AG08395 (cell line): ENCODE measurements at regions not wholly inside any gene's neighbourhood (a gene's known extent, or its start where the extent isn't known, plus 50 kb on each side); places are given as distances from the start of the nearest gene placed in this dataset.

Experiments used
- DNase-seq: peaks from one replicate; pipeline ENCODE4 v3.0.0; 2012; ENCODE audit warnings: mixed read lengths, low spot score

DNA sequence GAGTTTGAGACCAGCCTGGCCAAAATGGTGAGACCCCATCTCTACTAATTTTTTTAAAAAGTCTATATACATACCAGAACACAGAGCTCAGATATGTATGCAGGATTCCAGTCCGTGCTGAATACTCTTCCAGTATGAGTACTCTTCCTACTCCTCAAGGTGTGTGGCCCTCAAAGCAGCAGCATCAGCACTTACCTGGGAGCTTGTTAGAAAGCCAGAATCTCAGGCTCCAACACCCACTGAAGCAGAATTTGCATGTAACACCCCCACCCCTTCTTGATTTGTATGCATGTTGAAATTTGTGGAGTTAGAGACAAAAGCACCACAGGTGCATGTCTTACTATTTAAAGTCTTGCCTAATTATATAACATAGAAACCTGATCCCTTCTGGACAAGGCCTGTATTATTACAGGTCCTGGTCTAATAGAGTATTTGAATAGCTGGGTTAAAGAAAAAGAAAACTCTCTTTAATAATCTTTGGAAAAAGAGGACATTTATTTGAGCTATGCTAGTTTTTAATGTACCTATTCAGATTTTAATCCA is 50.3 kb upstream of the NFE2L2 start:
- no peak for DNase-seq

DNA sequence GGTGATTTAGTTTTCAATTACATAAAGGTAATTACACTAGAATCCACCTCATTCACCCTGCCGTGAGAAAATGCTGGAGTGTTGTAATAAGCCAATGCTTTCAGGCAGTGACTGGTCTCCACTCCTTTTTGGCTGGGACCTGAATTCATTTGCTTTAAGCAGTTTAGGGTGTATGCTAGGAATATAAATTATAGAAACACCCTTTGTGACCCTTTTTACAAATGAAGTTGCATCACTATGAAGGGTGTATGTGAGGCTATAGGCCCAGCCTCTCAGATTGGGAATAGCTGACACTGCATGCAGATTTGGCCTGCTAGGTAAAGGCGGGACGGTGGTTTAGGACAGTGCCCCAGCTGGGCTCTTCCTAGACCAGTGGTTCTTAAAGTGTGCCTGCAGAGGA is 50.8 kb upstream of the NFE2L2 start:
- no peak for DNase-seq

DNA sequence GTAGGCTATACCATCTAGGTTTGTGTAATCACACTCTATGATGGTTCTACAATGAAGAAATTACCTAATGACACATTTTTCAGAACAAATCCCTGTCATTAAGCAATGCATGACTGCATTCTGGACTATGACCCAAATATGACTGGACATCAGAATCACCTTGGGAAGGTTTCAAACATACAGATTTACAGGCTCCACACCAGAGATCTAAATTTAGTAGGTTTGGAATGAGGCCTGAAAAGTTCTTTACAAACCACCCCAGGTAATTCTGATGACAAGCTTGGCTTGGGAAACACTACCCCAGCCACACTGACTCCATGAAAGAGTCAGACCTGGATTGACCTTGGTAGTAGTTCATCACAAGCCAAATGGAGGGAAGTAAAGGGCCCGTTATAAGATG is 52.2 kb upstream of the NFE2L2 start:
- DNase-seq, result no peak

DNA sequence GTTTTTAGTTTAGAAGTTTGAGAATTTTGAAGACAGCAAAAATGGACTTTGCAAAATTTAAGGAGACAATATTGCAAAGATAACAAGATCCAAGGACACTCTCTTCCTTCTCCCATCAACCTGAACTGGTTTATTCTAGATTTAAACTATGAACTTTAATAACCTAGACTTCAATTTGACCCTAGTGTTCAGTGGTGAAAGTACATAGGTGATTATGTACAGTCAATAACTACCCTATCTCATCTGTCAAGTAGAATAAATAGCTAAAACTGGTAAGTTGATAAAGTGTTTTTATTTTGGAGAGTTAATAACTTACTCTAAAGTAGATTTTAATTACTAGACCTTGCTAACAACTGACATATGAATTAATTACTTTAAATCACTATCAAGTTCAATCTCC is 52.9 kb upstream of the NFE2L2 start:
- no peak for DNase-seq

DNA sequence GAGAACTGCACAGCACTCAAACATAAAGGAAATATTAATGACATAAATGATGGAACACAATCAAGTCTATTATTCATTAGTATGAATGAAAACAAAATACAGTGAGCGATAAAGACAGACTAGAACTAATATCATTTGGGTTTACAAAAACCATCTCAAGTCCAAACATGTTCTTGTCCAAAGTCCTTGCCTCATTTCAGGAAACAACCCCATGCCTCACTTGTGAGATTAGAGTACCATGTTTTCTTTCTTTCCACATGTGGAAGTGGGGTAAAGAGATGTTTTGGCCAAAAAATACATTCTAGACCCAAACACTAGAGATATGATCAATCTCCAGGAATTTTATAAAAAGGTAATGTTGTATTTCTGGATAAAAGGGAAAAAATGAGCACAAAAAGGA is 53.3 kb upstream of the NFE2L2 start:
- no peak for DNase-seq

DNA sequence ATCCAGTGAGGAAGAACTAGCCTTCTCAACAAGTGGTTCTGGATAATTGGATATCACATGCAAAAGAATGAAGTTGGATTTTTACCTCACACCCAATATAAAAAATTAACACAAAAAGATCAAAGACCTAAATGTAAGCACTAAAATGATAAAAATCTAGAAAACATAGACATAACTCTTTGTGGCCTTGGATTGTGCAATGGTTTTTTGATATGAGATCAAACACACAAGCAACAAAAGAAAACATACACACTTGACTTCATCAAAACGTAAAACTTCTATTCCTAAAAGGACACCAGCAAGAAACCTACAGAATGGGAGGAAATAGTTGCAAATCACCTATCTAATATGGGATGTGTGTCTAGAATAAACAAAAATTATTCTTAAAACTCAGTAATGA is 54.1 kb upstream of the NFE2L2 start:
- no peak for DNase-seq

DNA sequence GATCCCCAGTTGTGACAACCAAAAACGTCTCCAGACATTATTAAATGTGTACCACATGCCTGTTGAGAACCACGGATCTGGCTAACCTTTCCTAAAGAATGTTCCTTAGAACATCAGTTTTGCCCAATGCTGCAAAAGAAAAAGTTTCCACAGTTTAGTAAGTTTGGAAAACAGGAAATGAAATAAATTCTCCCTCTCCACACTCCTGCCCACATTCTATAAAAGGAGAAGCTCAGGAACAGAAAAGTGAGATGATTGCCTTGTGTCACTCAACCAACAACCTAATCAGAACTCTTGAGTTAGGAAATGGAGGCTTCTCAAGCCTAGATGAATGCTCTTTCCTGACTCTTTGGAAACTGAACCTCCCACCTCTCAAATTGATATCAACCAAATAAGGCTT is 56.1 kb upstream of the NFE2L2 start:
- DNase-seq, result no peak

DNA sequence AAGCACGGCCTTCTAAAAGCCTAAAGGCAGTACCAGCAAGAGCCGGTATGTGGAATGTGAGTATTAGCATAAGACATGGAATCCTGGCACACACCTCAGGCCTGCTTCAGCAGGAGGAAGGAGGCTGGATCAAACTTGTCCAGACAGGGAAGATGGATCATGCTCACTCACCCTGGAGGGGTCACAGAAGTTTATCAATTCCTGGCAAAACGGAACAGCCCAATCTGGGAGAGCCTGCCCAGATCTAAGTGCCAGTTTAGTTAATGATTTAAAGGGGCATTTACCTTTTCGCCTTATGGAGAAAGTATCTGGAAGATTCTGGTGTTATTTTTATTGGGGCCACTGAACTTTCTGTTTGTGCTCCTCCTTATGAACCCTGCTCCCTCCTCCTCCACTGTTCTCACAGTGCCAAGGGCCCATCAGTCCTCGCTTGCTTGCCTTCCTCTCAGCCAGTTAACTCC is 58.3 kb upstream of the NFE2L2 start:
- no peak for DNase-seq

DNA sequence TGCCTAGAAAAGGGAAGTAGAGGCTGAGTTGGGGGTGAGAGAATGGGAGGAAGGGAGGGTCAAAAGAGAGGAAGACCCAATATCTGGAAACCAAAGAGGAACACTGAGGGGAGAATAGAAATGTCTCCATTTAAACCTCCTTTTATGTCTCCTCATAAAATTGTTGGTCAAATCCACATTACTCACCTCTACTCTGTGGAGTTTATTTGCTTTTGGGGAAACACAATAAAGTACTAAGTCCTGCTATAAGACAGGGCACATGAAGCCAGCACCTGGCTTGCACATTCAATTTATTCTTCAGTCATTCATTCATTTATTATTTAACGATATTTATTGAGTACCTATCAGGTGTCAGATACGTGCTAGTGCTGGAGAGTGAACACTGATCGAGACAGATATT is 60.3 kb upstream of the NFE2L2 start:
- DNase-seq, result no peak

DNA sequence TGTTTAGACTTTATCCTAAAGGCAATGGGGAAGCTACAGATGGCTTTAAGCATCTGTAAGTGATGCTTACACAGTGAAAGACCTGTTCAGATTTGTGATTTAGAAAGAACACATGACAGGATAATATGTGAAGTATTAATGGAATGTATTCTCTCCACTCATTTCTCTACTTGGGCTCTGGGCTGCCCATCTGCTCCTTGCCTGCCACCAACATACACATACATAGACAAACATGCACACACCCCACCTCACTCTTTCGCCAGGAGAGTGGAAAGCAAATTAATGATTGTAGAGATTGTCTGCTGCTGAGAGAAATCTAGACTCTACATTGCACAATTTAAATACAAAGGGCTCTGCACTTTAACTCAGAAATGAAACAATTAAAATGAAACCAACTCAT is 61.0 kb upstream of the NFE2L2 start:
- DNase-seq, result peak; percentile 13

DNA sequence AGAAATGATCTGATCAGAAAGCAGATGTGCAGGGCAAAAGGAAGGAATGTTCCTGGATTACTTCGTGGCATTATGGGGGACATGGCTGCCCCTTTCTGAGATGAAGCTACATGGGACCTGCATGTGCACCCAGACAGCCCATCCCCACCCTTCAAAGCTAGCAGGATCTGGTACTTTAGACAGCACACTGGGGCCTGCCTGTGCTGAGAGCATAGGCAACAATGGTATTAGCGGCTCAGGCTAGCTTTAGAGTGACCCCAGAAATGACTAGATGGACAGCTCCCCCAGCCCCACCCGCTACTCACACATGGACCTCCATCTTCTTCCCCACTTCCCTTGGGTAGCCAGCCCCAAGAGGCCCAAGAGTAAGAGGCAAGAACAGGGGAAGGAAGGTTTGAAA is 61.5 kb upstream of the NFE2L2 start:
- no peak for DNase-seq

DNA sequence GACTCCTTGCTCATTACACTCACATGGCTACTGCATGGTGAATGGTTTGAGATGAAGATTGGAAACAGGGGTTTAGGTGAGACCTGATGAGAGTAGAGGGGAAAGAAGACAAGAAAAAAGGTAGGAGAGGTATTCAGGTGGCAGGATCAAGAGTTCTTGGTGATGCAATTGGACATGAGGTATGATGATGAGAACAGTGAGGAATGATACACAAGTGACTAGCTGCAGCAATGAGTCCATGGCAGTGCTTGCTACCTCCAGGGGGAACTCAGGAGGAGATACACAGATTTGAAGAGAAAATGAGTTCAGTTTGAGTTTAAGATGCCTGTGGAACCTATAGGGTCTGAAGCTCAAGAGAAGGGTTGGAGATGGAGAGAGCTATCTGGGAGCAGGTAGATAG is 62.1 kb upstream of the NFE2L2 start:
- no peak for DNase-seq

DNA sequence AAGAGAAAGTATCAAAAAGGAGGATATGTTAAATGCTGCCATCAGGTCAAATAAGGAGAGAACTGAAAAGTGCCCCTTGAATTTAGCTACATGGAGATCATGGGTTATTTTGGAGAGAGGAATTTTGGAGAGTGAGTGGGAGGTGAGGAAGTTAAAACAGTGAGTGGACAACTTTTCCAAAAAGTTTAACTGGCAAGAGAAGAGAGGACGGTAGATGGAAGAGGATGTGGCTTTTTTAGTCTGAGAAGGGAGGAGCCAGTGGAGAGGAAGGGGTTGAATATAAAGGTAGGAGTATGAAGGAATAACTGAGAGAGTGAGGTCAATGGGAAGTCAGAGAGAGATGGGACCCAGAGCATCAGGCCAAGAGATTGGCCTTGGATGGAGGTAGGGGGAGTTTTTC is 62.5 kb upstream of the NFE2L2 start:
- DNase-seq, result no peak

DNA sequence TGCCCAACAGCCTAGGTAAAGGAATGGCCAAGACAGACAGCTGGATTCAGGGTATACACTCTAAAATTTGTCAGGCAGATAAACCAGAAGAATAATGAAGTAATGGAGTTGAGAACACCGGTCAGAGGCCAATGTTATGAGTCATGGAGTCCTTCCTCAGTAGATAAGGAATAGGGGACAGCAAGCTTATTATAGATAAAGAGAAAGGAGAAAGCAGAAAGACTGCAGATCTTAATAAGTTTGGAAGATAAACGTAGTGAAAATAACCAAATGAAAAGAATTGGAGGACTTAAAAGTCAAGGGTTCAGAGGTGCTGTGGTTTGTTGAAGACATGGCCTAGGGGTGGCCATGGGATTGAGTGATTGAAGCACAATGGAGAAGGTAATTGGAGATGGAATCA is 63.5 kb upstream of the NFE2L2 start:
- no peak for DNase-seq

DNA sequence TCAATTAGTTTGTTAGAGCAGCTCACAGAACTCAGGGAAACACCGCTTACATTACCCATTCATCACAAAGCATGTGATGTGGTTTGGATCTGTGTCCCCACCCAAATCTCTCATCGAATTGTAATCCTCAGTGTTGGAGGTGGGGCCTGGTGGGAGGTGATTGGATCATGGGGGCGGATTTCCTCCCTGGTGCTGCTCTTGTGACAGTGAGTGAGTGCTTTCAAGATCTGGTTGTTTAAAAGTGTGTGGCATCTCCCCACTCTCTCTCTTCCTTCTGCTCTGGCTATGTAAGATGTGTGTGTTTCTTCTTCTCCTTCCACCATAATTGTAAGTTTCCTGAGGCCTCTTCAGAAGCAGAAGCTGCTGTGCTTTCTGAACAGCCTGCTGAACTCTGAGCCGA is 63.5 kb upstream of the AGPS start:
- no peak for DNase-seq

DNA sequence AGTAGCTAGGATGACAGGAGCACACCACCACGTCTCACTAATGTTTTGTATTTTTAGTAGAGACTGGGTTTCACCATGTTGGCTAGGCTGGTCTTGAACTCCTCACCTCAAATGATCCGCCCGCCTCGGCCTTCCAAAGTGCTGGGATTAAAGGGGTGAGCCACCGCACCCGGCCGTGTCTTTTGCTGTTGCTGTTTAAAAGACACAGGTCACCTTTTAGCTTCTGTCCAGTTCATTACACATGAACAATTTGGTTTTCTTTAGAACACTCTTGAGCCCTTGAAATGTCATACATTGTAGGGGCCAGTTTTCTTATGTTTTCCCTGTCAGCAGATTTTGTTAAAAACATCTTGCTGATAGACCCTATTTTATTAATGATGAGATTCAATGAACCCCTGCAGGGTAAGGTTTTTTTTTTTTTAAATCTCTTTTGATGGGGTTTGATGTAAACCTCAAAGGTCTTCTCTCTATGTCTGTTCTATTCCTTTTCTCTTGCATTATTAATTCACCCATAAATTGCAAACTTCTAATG is 61.0 kb upstream of the AGPS start:
- no peak for DNase-seq

DNA sequence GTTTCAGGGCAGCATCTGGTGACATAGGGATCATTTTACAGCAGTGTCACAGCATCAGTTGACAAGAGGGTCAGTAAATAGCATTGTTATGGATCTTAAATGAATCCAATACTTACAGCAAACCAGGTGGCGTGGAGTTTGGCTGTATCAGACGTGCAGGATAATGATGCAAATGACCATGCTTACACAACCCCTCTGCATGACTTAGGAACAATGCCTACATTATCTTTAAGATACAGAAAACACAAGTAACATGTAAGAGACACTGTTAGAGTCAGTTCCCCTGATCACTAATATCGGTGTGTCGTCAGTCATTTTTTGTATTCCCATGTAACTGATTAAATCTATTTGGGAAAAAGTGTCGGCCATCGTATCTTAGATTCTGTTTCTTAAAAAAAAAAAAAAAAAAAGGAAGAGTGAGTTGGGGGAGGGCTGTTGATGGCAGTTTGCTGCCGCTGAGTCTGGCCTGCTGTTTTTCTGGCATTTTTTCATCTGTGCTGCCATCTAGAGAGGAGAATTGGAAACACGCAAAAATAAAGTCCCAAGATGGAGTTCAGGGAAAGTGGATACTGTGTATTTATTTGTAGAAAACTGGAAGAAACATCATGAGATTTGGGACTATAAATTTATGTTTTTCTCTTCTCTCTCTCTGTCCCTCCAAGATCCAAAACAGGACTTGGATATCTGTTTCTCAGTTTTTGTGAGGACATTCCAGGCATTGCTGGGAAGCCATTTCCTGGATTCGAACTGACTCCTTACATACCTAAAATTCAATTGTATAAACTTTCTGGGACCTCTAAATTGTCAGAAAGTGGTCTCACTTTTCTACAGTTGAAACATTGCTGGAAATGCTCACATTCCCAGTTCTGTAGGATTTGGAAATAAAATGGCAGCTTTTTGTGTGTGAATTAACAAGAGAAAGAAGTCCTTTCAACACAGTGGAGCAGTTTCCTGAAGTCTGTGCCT is 60.3 kb upstream of the AGPS start:
- peak; percentile 74 for DNase-seq

DNA sequence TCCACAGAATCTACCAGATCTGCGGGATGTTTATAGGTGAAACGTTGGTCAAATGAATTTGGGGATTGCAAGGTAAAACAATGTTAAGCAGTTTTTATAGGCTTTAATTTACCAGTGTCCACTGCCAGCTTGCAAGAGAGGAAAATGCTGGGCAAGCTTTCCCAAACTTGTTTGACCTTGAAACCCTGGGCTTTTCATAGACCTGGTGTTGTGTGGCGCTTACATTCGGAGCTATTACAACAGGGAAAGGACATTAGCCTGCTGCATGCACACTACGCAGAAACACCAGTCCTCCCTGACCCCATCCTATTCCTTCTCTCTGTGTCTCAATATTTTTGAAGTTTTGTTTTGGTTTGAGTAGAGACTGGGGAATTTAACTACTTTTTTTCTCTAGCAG is 59.6 kb upstream of the AGPS start:
- DNase-seq, result no peak

DNA sequence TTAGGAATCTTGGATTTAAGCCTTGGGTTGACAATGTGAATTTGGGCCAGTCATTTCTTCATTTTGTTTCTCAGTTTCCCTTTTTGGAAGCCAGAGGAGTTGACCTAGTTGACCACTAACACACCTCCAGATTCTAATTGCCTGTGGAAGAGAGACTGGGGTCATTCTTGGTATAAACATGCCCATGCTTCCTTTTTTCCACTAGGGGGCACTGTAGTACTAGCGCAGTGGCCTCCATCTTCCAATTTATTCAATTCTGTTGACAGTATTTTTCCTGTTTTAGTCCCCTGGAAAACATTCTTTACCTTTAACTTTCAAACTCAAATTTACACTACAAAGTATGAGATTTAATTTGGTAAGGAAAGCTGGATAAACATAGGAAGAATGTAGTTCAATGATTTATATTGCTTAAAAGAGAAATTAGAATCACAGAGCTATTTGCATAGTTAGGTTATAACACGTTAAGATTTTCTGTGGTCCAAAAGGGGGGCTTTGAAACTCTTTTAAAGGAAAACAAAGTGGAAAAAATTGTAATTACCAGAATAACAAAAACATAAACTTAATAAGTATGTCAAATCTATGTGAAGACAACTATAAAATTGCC is 57.5 kb upstream of the AGPS start:
- peak; percentile 48 for DNase-seq

DNA sequence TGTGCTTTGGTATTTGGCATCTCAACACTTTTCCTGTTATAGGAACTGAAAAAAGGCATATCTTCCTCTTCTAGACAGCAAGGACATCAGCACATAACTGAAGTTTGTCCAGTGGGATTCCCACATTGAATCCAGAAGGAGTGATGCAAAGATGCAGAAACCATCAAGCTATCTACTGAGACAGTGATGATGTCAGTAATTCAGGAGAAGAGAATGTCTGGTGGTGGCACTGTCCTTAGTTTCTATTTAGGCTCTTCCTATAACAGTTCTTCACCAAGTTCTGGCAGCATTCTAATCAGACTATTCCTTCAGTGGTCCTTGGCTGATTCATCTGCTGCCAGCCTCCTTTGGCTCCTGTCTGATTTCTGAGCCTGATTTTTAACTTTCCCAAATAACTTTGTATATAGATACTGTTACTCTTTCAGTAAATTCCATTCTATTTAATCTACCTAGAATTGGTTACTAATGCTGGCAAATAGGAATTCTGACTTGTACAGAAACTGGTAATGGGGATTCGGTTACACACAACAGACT is 56.6 kb upstream of the AGPS start:
- DNase-seq, result no peak

DNA sequence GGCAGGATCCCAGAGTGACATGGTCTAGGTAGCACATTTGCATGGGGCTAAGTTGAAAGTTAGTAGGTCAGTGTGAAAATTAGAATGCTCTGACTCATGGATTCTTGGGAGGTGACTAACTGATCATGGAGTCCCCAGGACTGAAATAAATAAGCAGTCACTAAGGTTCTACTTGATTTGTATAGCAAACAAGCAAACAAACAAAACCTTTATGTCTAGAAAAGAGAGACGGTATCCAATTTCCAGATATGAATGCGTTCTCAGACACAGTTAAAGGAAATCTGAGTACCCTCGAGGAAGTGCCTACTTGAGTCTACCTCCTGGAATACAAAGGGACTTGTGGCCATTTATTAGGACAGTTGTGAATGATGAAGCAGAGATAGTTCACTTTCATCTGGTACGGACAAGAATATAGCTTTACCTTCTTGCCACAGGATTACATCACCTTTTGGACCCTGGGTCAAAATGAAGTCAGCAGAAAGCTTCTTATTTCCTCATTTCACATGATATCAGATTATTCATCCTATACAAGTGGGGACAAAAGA is 54.3 kb upstream of the AGPS start:
- peak; percentile 52 for DNase-seq

DNA sequence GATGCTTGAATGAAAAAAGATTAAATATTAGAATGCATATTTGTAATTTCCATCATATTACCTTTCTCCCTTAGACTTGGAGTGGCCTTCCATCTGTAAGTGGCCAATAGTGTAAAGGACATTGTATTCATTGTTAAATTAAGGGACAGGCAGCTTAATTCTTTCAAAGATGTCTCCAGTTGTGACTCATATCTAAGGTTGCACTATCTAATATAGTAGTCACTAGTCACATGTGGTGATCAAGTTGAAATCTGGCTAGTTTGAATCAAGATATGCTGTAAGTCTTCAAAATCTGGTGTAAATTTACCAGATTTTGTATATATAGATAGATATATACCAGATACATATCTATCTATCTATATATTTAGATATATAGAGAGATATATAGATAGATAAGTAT is 52.4 kb upstream of the AGPS start:
- no peak for DNase-seq

DNA sequence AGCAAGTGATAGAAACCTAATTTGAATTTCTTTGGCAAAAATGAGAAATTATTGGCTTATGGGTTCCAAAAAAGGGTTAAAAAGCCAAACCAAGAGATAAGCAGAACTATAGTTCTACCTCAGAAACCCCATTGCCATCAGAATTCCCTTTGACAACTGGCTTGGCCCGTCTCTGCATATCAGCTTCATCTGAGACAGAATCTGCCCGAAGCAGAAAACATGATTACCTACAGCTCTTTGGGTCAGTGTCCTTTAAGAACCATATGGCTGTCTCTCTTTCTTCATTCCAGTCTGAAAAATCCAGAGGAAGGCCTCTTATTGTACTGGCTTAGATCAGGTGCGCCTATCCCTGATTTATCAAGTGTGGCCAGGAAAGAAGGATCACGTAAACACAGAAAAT is 49.8 kb upstream of the AGPS start:
- DNase-seq, result no peak
